SK-N-MC (cell line): ENCODE measurements at regions not wholly inside any gene's neighbourhood (a gene's known extent, or its start where the extent isn't known, plus 50 kb on each side); places are given as distances from the start of the nearest gene placed in this dataset.

ENCODE experiments used
- DNase-seq: peaks from one replicate; pipeline ENCODE4 v3.0.0-alpha.2; 2011; ENCODE audit warnings: low read depth, low spot score
- H3K27ac ChIP-seq: fragments of 200-600 bp; sonication (generic); 2 replicates; pipeline ENCODE4 v1.5.1; 2016; ENCODE audit warnings: mixed run types
- H3K36me3 ChIP-seq: fragments of 200-600 bp; sonication (generic); 2 replicates; pipeline ENCODE4 v1.6.1; 2017; ENCODE audit warnings: antibody characterized with exemption, low read length, mixed read lengths; ENCODE audit not compliant: insufficient read depth
- H3K4me3 ChIP-seq: fragments of 200-600 bp; sonication (generic); 2 replicates; pipeline ENCODE4 v1.5.1; 2016
- H3K9ac ChIP-seq: fragments of 200-600 bp; sonication (generic); 2 replicates; pipeline ENCODE4 v1.8.0; 2017; ENCODE audit warnings: mixed run types, mixed read lengths; ENCODE audit not compliant: insufficient read length
- H3K9me3 ChIP-seq: fragments of 200-600 bp; sonication (generic); 2 replicates; pipeline ENCODE4 v1.6.1; 2017; ENCODE audit warnings: low read depth, mild to moderate bottlenecking, antibody characterized with exemption, low read length, moderate library complexity, mixed read lengths
- EZH2 ChIP-seq: fragments of 200-600 bp; sonication (generic); IDR thresholded peaks from one replicate; pipeline ENCODE4 v1.6.1; 2017; ENCODE audit warnings: antibody characterized with exemption
- FOXP2 ChIP-seq: optimal IDR thresholded peaks from 2 replicates; pipeline ENCODE3; 2011; ENCODE audit warnings: mild to moderate bottlenecking, moderate library complexity; ENCODE audit not compliant: insufficient read depth; ENCODE audit errors: extremely low read length, control extremely low read depth
- POLR2AphosphoS5 ChIP-seq: IDR thresholded peaks from 2 replicates; pipeline ENCODE4 v1.6.1; 2012; ENCODE audit warnings: mild to moderate bottlenecking, low read depth, low read length, borderline replicate concordance

- no peak for DNase-seq
- TF ChIP-seq FOXP2 (no peak), POLR2AphosphoS5 (no peak)
Observed at GRCh38 chr5:87155106-87155505, 112.6 kb upstream of the RASA1 start.

GRCh38 chr5:87156631-87157030, 111.1 kb upstream of the RASA1 start:
- no peak overlapping the region for H3K27ac ChIP-seq
- H3K9ac ChIP-seq = no peak overlapping the region
- no peaks in the 10 kb centered on the region for H3K36me3 ChIP-seq
- TF ChIP-seq FOXP2 (no peak), EZH2 (no peak), POLR2AphosphoS5 (no peak)
- DNase-seq = no peak
- no peak overlapping the region for H3K4me3 ChIP-seq
- no peaks in the 10 kb centered on the region for H3K9me3 ChIP-seq

More at GRCh38 chr5:87155106-87155505, 112.6 kb upstream of the RASA1 start:
- H3K9me3 ChIP-seq = no peaks in the 10 kb centered on the region
- H3K36me3 ChIP-seq = no peaks in the 10 kb centered on the region
- H3K4me3 ChIP-seq = no peak overlapping the region
- no peak overlapping the region for H3K27ac ChIP-seq
- H3K9ac ChIP-seq = no peak overlapping the region

GRCh38 chr5:87164409-87164808, 103.3 kb upstream of the RASA1 start:
- no peak for DNase-seq
- Histone ChIP-seq H3K9ac (no peak overlapping the region), H3K9me3 (no peaks in the 10 kb centered on the region), H3K36me3 (no peaks in the 10 kb centered on the region), H3K27ac (no peak overlapping the region), H3K4me3 (no peak overlapping the region)
- TF ChIP-seq EZH2 (no peak), FOXP2 (no peak), POLR2AphosphoS5 (no peak)

- TF ChIP-seq FOXP2 (no peak), POLR2AphosphoS5 (no peak), EZH2 (no peak)
- Histone ChIP-seq H3K4me3 (no peak overlapping the region), H3K9me3 (no peaks in the 10 kb centered on the region), H3K27ac (no peak overlapping the region), H3K9ac (no peak overlapping the region), H3K36me3 (no peaks in the 10 kb centered on the region)
- DNase-seq = no peak
Observed at GRCh38 chr5:87169300-87169991, 98.2 kb upstream of the RASA1 start.

GRCh38 chr5:87170799-87171198, 96.9 kb upstream of the RASA1 start:
- Histone ChIP-seq H3K4me3 (no peak overlapping the region), H3K27ac (no peak overlapping the region), H3K9me3 (no peaks in the 10 kb centered on the region), H3K36me3 (no peaks in the 10 kb centered on the region), H3K9ac (no peak overlapping the region)
- no peak for DNase-seq
- TF ChIP-seq POLR2AphosphoS5 (no peak), FOXP2 (no peak), EZH2 (no peak)

- H3K4me3 ChIP-seq = no peak overlapping the region
- no peak overlapping the region for H3K27ac ChIP-seq
- TF ChIP-seq FOXP2 = no peak
- TF ChIP-seq POLR2AphosphoS5 = no peak
- TF ChIP-seq EZH2 = no peak
- H3K9me3 ChIP-seq = no peaks in the 10 kb centered on the region
- no peak for DNase-seq
- no peaks in the 10 kb centered on the region for H3K36me3 ChIP-seq
- H3K9ac ChIP-seq = no peak overlapping the region
Observed at GRCh38 chr5:87182649-87183048, 85.0 kb upstream of the RASA1 start.

- Histone ChIP-seq H3K36me3 (no peaks in the 10 kb centered on the region), H3K9me3 (no peaks in the 10 kb centered on the region), H3K4me3 (no peak overlapping the region), H3K9ac (no peak overlapping the region), H3K27ac (no peak overlapping the region)
- TF ChIP-seq FOXP2 = no peak
- no peak for TF ChIP-seq EZH2
- no peak for TF ChIP-seq POLR2AphosphoS5
- no peak for DNase-seq
Observed at GRCh38 chr5:87183896-87184295, 83.8 kb upstream of the RASA1 start.

- no peaks in the 10 kb centered on the region for H3K36me3 ChIP-seq
- no peak overlapping the region for H3K9ac ChIP-seq
- DNase-seq = no peak
- H3K4me3 ChIP-seq = no peak overlapping the region
- no peak overlapping the region for H3K27ac ChIP-seq
- TF ChIP-seq EZH2 (no peak), FOXP2 (no peak), POLR2AphosphoS5 (no peak)
- no peaks in the 10 kb centered on the region for H3K9me3 ChIP-seq
Observed at GRCh38 chr5:87184605-87185004, 83.1 kb upstream of the RASA1 start.

- DNase-seq = no peak
- TF ChIP-seq FOXP2 (no peak), EZH2 (no peak)
- Histone ChIP-seq H3K9me3 (no peaks in the 10 kb centered on the region), H3K36me3 (no peaks in the 10 kb centered on the region), H3K4me3 (no peak overlapping the region), H3K27ac (no peak overlapping the region), H3K9ac (no peak overlapping the region)
Observed at GRCh38 chr5:87185838-87186237, 81.8 kb upstream of the RASA1 start.
